HEK293T (cell line): ENCODE measurements at regions not wholly inside any gene's neighbourhood (a gene's known extent, or its start where the extent isn't known, plus 50 kb on each side); places are given as distances from the start of the nearest gene placed in this dataset.

Experiments
- ELF4 ChIP-seq: fragments of 450-650 bp; IDR thresholded peaks from 2 replicates; pipeline ENCODE4 v1.6.1; 2017; ENCODE audit warnings: antibody characterized with exemption
- L3MBTL2 ChIP-seq: fragments of 450-650 bp; conservative IDR thresholded peaks from 2 replicates; pipeline ENCODE4 v1.6.1; 2016; ENCODE audit warnings: mild to moderate bottlenecking

DNA sequence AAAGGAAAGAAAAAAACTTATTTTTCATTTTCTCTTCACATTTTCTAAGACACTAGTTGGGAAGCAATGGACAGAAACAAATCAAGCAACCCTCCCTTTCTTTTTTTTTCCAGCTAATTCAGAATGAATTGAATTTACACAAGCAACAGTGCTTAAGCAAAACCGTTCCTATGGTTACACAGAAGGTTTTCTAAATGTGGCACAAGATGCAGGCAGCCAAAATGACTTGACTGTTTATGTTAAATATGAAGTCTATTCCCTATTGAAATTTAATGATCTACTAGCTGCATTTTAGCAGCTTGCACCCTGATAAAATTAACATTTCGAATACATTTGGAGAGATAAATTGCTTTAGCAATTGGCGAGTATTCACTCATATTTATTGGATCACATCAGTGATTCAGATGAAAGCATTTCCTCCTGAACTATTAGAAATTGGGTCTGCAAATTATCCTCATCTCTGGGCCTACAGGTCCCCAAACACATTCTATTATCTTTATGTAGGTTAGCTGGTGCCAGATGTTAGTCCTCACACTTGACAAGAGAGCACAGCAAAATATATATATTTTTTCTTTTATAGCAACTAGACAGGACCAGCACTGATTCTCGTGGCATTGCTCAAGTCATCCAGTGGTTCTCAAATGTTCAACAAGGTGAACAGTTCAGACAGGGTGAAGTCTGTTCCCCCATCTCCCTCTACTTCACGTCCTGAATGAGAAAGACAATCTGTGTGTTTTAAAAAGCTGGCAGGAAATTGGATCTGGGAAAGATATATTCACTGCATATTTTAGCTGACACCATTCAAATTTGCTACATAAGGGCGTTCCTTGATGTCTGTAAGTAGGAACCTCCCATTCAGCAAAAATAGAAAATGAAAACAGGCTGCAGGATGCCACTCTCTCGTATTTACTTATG, 463.6 kb upstream of the KCNMB2 start:
- no peak for TF ChIP-seq ELF4
- TF ChIP-seq L3MBTL2, result no peak
